HUES6 (cell line): ENCODE measurements at regions not wholly inside any gene's neighbourhood (a gene's known extent, or its start where the extent isn't known, plus 50 kb on each side); places are given as distances from the start of the nearest gene placed in this dataset.

Experiments
- H3K27ac ChIP-seq: 2 replicates; pipeline ENCODE4 v1.7.0; 2013; ENCODE audit warnings: low read depth, mild to moderate bottlenecking, low read length, inconsistent platforms
- H3K27me3 ChIP-seq: 2 replicates; pipeline ENCODE4 v1.6.1; 2013; ENCODE audit warnings: low read length; ENCODE audit not compliant: control insufficient read depth, insufficient read depth
- H3K36me3 ChIP-seq: 2 replicates; pipeline ENCODE4 v1.6.1; 2013; ENCODE audit warnings: low read length; ENCODE audit not compliant: control insufficient read depth, insufficient read depth
- H3K4me1 ChIP-seq: 2 replicates; pipeline ENCODE4 v1.6.1; 2013; ENCODE audit warnings: low read length; ENCODE audit not compliant: control insufficient read depth, insufficient read depth
- H3K4me3 ChIP-seq: 2 replicates; pipeline ENCODE4 v1.5.1; 2013; ENCODE audit warnings: low read depth, low read length
- H3K9ac ChIP-seq: one replicate; pipeline ENCODE4 v1.6.1; 2013; ENCODE audit warnings: mild to moderate bottlenecking, low read length
- H3K9me3 ChIP-seq: 2 replicates; pipeline ENCODE4 v1.6.1; 2013; ENCODE audit warnings: low read depth, low read length; ENCODE audit not compliant: control insufficient read depth, insufficient read depth

DNA sequence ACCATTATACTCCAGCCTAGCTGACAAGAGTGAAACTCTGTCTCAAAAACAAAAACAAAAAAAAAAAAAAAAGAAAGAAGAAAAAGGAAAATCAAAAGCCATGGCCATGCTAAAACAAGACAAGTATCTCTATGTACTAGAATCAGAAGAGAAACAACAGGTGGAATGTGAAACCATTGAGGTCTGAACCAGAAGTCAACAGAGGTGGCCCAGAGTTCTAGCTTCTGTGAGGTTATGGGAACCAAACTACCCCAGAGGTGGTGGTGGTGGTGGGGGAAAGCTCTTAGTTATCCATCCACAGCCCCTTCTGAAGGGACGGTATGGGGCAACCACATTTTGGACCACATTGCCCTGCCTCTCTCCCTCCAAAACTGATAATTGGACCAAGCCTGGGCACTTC lies 59.5 kb upstream of the ZNF366 start:
- Histone ChIP-seq H3K9ac (no peak overlapping the region), H3K4me3 (no peak overlapping the region), H3K36me3 (no peaks in the 10 kb centered on the region), H3K9me3 (0 out of 2 replicates have a peak, but pooled peaks cover 2% of the 10 kb centered on the region), H3K27ac (no peak overlapping the region), H3K4me1 (0 out of 2 replicates have a peak, but pooled peaks cover under 1% of the 10 kb centered on the region), H3K27me3 (no peaks in the 10 kb centered on the region)

- no peaks in the 10 kb centered on the region for H3K36me3 ChIP-seq
- no peak overlapping the region for H3K4me3 ChIP-seq
- no peaks in the 10 kb centered on the region for H3K27me3 ChIP-seq
- H3K27ac ChIP-seq = no peak overlapping the region
- H3K9ac ChIP-seq = no peak overlapping the region
- H3K4me1 ChIP-seq = peaks cover 6% of the 10 kb centered on the region
- H3K9me3 ChIP-seq = 0 out of 2 replicates have a peak, but pooled peaks cover 2% of the 10 kb centered on the region
These were observed 58.5 kb upstream of the ZNF366 start for GRCh38 chr5:72565513-72566289.

GRCh38 chr5:72562717-72563116 lies 55.5 kb upstream of the ZNF366 start:
- H3K27me3 ChIP-seq = no peaks in the 10 kb centered on the region
- H3K9ac ChIP-seq = no peak overlapping the region
- peaks cover 19% of the 10 kb centered on the region for H3K4me1 ChIP-seq
- no peak overlapping the region for H3K4me3 ChIP-seq
- 0 out of 2 replicates have a peak, but pooled peaks cover 2% of the 10 kb centered on the region for H3K9me3 ChIP-seq
- H3K36me3 ChIP-seq = no peaks in the 10 kb centered on the region
- H3K27ac ChIP-seq = no peak overlapping the region

GRCh38 chr5:72561148-72561972 lies 54.1 kb upstream of the ZNF366 start:
- peaks cover 28% of the 10 kb centered on the region for H3K4me1 ChIP-seq
- H3K9ac ChIP-seq = no peak overlapping the region
- H3K9me3 ChIP-seq = 0 out of 2 replicates have a peak, but pooled peaks cover 2% of the 10 kb centered on the region
- H3K27me3 ChIP-seq = no peaks in the 10 kb centered on the region
- H3K4me3 ChIP-seq = no peak overlapping the region
- H3K27ac ChIP-seq = no peak overlapping the region
- no peaks in the 10 kb centered on the region for H3K36me3 ChIP-seq

DNA sequence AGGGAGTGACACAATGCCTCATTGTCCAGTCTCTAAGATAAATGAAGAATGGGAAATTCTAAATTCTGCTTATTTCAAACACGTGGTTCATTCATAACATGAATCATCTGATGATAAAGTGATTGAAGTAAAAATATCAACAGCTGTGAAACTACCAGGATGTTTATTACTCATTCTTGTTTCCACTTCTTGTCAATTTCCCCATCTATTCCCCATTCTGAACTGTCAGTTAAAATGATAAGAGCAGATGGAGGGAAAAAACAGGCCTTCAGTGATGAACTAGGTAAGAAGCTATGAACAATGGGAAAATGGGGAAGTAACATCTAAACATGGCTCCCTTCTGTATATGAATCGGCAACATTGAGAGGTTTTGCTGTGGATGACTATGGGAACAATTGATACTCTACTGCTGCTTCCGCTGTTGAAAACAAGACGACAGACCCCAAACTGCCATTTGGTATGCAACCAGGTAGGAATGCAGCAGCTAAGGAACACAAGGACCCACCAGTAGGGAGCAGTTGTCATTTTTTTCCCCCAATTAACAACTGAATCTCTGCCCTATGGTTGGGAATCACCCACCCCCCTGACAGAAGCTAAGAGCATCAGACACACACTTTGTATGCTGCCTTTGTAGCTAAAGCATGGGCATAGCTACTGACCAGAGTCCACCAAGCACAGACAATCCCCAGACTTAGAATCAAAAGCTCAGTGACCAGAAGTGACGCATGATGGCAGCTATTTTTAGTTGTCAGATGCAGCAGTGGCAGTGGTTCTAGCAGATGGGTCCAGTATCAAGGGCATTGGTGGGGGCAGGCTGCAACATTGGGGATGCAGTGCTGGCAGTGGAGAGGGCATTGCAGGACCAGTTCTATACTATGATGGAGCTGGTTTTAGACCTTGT lies 52.9 kb upstream of the ZNF366 start:
- Histone ChIP-seq H3K9ac (no peak overlapping the region), H3K4me3 (no peak overlapping the region), H3K36me3 (no peaks in the 10 kb centered on the region), H3K27ac (no peak overlapping the region), H3K27me3 (no peaks in the 10 kb centered on the region), H3K4me1 (peaks cover 39% of the 10 kb centered on the region), H3K9me3 (0 out of 2 replicates have a peak, but pooled peaks cover 2% of the 10 kb centered on the region)

GRCh38 chr5:72558383-72558782 lies 51.2 kb upstream of the ZNF366 start:
- Histone ChIP-seq H3K4me1 (peaks cover 39% of the 10 kb centered on the region), H3K36me3 (no peaks in the 10 kb centered on the region), H3K27me3 (no peaks in the 10 kb centered on the region), H3K9me3 (no peaks in the 10 kb centered on the region), H3K27ac (no peak overlapping the region), H3K4me3 (no peak overlapping the region), H3K9ac (no peak overlapping the region)

- Histone ChIP-seq H3K9me3 (no peaks in the 10 kb centered on the region), H3K27me3 (no peaks in the 10 kb centered on the region), H3K36me3 (no peaks in the 10 kb centered on the region), H3K27ac (no peak overlapping the region), H3K4me1 (peaks cover 42% of the 10 kb centered on the region), H3K4me3 (no peak overlapping the region), H3K9ac (no peak overlapping the region)
These were observed 50.8 kb upstream of the ZNF366 start for GRCh38 chr5:72558046-72558336.

DNA sequence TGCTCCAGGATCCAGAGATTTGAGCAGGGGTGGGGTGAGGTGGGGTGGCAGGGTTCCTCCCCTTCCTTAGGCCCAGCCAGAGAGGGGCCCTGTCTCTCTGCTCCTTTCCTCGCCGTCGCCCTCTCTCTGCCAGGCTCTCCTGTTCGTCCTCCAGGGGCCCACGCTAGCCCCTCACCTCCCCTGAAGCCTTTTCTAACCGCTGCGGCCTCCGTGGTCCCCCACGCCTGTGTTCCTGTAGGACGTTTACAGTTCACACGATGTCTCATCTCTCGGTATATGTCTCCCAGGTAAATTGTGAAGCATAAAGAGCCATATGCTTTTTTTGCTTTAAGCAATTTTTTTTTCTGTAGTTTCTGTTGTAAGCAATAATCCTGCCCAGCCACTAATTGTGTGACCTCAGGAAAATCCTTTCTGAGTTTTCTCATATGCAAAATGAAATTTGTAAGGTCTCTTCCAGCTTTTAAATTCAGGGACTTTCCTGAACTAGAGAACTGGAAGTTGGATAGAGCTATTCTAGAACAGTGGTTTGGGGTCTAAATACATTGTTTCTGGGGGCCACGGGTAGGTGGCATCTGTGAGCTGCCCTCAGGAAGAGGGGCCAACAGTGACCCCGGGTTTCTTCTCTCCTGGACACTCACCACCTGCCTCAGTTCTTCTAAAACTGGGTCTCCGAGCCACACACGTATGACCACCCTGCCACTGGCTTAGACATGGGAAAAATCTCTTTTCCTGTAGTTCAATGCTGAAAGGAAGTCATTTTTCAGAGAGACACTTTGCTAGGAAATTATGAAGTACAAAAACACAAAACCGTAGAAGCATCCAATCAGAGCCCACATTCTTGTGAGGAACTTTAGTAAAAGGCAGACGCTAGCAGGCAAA lies 50.2 kb upstream of the ZNF366 start:
- no peak overlapping the region for H3K27ac ChIP-seq
- no peaks in the 10 kb centered on the region for H3K36me3 ChIP-seq
- no peaks in the 10 kb centered on the region for H3K9me3 ChIP-seq
- H3K4me1 ChIP-seq = peaks cover 48% of the 10 kb centered on the region
- H3K27me3 ChIP-seq = no peaks in the 10 kb centered on the region
- H3K4me3 ChIP-seq = peak overlapping the region; percentile 58
- H3K9ac ChIP-seq = no peak overlapping the region
